ENCODE measurements at regions not wholly inside any gene's neighbourhood (a gene's known extent, or its start where the extent isn't known, plus 50 kb on each side); places are given as distances from the start of the nearest gene placed in this dataset.

DNA sequence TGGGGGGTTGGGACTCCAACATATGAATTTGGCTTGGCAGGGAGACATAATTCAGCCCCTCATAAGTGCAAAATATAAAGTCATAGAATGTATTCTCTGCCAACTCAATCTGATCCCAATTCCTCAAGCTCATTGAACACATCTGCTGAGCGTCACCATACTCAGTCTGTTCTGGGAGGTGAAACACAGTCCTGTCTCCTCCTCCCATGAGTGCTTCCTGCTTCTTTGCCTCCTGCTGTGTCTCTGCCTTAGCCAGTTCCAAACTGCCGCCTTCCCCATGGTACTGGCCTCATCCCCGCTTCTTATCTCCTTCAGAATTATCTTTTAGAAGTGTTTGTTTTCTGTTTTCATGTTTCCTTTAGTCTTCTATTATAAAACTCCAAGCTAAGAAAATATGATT lies 365.5 kb downstream of the TNS3 start:
- Histone ChIP-seq H3K4me1 (ENCODE audit: insufficient read depth, poor library complexity, severe bottlenecking) (no peaks in the 10 kb centered on the region), H3K4me3 (ENCODE audit: severe bottlenecking) (no peak overlapping the region), H3K27me3 (ENCODE audit: insufficient read depth, poor library complexity, severe bottlenecking) (peaks cover 5% of the 10 kb centered on the region), H3K36me3 (ENCODE audit: low read depth) (no peaks in the 10 kb centered on the region), H3K27ac (ENCODE audit: poor library complexity, severe bottlenecking) (no peak overlapping the region), H3K9me3 (ENCODE audit: severe bottlenecking) (no peaks in the 10 kb centered on the region)
- no peak for ATAC-seq (ENCODE audit: low read depth)
- TF ChIP-seq, protein P1, sequence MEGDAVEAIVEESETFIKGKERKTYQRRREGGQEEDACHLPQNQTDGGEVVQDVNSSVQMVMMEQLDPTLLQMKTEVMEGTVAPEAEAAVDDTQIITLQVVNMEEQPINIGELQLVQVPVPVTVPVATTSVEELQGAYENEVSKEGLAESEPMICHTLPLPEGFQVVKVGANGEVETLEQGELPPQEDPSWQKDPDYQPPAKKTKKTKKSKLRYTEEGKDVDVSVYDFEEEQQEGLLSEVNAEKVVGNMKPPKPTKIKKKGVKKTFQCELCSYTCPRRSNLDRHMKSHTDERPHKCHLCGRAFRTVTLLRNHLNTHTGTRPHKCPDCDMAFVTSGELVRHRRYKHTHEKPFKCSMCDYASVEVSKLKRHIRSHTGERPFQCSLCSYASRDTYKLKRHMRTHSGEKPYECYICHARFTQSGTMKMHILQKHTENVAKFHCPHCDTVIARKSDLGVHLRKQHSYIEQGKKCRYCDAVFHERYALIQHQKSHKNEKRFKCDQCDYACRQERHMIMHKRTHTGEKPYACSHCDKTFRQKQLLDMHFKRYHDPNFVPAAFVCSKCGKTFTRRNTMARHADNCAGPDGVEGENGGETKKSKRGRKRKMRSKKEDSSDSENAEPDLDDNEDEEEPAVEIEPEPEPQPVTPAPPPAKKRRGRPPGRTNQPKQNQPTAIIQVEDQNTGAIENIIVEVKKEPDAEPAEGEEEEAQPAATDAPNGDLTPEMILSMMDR (IDR thresholded peaks at IDR 0.05; ENCODE audit: poor library complexity, severe bottlenecking) = no peak
- no peak for DNase-seq (ENCODE audit: low spot score)

DNA sequence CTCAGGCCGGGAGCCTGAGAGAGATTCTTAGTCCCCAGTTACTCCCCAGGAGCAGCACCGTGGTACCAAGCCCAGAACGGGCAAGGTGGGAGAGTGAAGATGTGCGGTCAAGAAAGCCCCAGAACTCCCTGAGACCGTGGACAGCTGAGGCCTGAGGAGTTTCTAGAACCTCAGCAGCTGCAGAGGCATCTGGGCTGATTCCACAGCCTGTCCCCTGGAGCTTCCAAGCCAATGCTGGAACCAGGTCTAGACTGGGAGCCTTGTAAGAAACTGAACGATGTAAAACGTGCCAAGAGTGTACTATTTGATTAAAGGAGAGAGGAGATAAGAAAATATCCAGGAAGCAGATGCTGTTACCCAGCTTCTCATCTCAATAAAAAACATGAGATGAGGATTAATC lies 366.3 kb downstream of the TNS3 start:
- ATAC-seq (ENCODE audit: low read depth) (no peak), DNase-seq (ENCODE audit: low spot score) (no peak)
- Histone ChIP-seq H3K36me3 (ENCODE audit: low read depth) (no peaks in the 10 kb centered on the region), H3K4me3 (ENCODE audit: severe bottlenecking) (no peak overlapping the region), H3K9me3 (ENCODE audit: severe bottlenecking) (no peaks in the 10 kb centered on the region), H3K27me3 (ENCODE audit: insufficient read depth, poor library complexity, severe bottlenecking) (peaks cover 5% of the 10 kb centered on the region), H3K4me1 (ENCODE audit: insufficient read depth, poor library complexity, severe bottlenecking) (no peaks in the 10 kb centered on the region), H3K27ac (ENCODE audit: poor library complexity, severe bottlenecking) (no peak overlapping the region)
- TF ChIP-seq, protein P1 (IDR thresholded peaks at IDR 0.05; ENCODE audit: poor library complexity, severe bottlenecking) = no peak

DNA sequence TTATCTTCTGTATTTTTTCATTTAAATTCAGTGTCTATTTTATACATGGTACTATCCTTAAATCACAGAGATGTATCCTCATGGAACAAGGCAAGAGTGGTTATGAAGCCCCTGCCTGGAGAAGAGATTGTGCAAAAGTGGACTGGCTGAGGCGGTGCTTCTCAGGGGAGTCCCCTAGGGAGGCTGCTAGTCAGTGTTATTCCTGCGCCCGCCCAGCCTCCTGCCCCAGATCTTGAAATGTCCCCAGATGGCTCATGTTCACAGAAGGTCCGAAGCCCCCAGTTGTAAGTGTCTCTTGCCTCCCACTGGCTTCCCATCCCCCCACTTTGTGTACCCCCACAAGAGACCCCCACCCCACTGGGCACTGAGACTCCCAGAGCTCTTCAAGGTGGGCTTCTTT lies 366.9 kb downstream of the TNS3 start:
- Histone ChIP-seq H3K36me3 (ENCODE audit: low read depth) (no peaks in the 10 kb centered on the region), H3K4me1 (ENCODE audit: insufficient read depth, poor library complexity, severe bottlenecking) (no peaks in the 10 kb centered on the region), H3K9me3 (ENCODE audit: severe bottlenecking) (no peaks in the 10 kb centered on the region), H3K27me3 (ENCODE audit: insufficient read depth, poor library complexity, severe bottlenecking) (peaks cover 5% of the 10 kb centered on the region), H3K4me3 (ENCODE audit: severe bottlenecking) (no peak overlapping the region), H3K27ac (ENCODE audit: poor library complexity, severe bottlenecking) (no peak overlapping the region)
- ATAC-seq (ENCODE audit: low read depth) (no peak), DNase-seq (ENCODE audit: low spot score) (no peak)
- TF ChIP-seq, protein P1 (IDR thresholded peaks at IDR 0.05; ENCODE audit: poor library complexity, severe bottlenecking) = no peak

DNA sequence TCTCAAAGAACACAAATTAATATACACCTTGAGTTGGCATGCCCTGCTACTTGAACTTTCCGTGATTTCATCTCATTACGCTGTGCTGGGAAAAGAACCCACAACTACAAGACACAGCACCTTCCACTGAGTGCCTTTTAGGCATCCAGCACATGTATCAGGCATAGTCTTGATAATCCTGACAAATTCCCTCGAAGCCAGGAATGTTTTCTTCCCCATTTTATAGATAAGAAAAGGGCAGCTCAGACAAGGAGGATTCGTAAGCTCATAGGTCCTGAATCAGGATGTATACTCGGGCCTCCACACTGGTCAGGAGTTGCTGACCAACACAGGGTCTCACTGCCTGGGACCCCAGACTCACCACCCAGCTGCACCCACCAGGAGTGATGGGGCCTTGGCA lies 368.6 kb downstream of the TNS3 start:
- Histone ChIP-seq H3K36me3 (ENCODE audit: low read depth) (no peaks in the 10 kb centered on the region), H3K4me1 (ENCODE audit: insufficient read depth, poor library complexity, severe bottlenecking) (no peaks in the 10 kb centered on the region), H3K9me3 (ENCODE audit: severe bottlenecking) (no peaks in the 10 kb centered on the region), H3K27ac (ENCODE audit: poor library complexity, severe bottlenecking) (no peak overlapping the region), H3K27me3 (ENCODE audit: insufficient read depth, poor library complexity, severe bottlenecking) (peaks cover 5% of the 10 kb centered on the region), H3K4me3 (ENCODE audit: severe bottlenecking) (no peak overlapping the region)
- TF ChIP-seq, protein P1 (IDR thresholded peaks at IDR 0.05; ENCODE audit: poor library complexity, severe bottlenecking) = no peak
- ATAC-seq (ENCODE audit: low read depth) = no peak
- DNase-seq (ENCODE audit: low spot score) = no peak

DNA sequence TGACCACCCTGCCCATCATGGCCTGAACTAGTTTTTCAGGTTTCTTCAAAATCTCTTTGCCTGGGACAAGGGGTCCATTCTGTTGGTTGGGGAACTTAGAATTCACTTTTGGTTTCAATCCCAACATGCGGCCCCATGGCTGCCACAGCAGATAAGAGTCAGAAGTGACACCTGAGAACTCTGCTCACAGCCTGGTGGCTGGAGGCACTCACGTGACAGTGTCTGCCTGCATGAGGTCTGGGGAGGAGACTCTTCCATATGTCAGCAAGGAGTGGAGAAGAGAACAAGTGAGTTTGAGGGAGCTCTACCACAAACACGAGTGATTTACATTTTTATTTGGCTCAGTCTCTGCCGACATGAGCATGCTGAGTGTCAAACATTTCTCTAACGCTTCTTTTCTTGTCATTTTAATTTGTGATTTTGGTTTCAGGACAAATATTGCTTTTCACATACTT lies 370.4 kb downstream of the TNS3 start:
- no peak overlapping the region for H3K4me3 ChIP-seq (ENCODE audit: severe bottlenecking)
- H3K36me3 ChIP-seq (ENCODE audit: low read depth) = no peaks in the 10 kb centered on the region
- TF ChIP-seq, protein P1 (IDR thresholded peaks at IDR 0.05; ENCODE audit: poor library complexity, severe bottlenecking) = no peak
- peaks cover 5% of the 10 kb centered on the region for H3K27me3 ChIP-seq (ENCODE audit: insufficient read depth, poor library complexity, severe bottlenecking)
- no peaks in the 10 kb centered on the region for H3K9me3 ChIP-seq (ENCODE audit: severe bottlenecking)
- ATAC-seq (ENCODE audit: low read depth) (no peak), DNase-seq (ENCODE audit: low spot score) (no peak)
- no peaks in the 10 kb centered on the region for H3K4me1 ChIP-seq (ENCODE audit: insufficient read depth, poor library complexity, severe bottlenecking)
- no peak overlapping the region for H3K27ac ChIP-seq (ENCODE audit: poor library complexity, severe bottlenecking)
